ENCODE measurements at regions not wholly inside any gene's neighbourhood (a gene's known extent, or its start where the extent isn't known, plus 50 kb on each side); places are given as distances from the start of the nearest gene placed in this dataset.

DNA sequence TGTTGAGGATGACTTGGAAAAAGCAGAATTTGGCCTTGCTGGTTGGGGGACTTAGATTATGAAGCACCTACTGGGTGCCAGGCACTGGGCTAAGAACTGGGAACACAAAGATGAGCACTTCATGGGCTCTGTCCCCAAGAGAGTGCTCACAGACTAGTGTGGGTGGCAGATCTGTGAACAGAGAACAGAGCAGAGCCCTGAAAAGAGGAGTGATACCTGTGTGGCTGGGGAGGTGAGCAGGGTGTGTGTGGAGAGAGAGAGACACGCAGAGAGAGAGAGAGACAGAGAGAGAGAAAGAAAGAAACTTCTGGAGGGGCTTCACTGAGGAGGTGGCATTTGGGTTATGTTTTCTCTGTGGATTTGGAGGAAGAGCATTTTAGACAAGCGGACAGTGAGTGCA lies 61.1 kb upstream of the PPP2R5A start:
- TF ChIP-seq CTCF (conservative IDR thresholded peaks at IDR 0.05; ENCODE audit: low read depth, low read length), result no peak
- no peak for TF ChIP-seq SMC3 (IDR thresholded peaks at IDR 0.05; ENCODE audit: low read depth, low read length)
- no peak for TF ChIP-seq MXI1 (IDR thresholded peaks at IDR 0.05; ENCODE audit: borderline replicate concordance, low read depth, low read length)
- TF ChIP-seq, protein P1, sequence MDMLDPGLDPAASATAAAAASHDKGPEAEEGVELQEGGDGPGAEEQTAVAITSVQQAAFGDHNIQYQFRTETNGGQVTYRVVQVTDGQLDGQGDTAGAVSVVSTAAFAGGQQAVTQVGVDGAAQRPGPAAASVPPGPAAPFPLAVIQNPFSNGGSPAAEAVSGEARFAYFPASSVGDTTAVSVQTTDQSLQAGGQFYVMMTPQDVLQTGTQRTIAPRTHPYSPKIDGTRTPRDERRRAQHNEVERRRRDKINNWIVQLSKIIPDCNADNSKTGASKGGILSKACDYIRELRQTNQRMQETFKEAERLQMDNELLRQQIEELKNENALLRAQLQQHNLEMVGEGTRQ (IDR thresholded peaks at IDR 0.05; ENCODE audit: low read depth, low read length), result no peak
- no peak for TF ChIP-seq MAFK (IDR thresholded peaks at IDR 0.05; ENCODE audit: low read depth, low read length)
- no peak for TF ChIP-seq POLR2A (IDR thresholded peaks at IDR 0.05; ENCODE audit: low read depth, low read length)
- no peak for TF ChIP-seq BHLHE40 (IDR thresholded peaks at IDR 0.05; ENCODE audit: low read depth, low read length)
- TF ChIP-seq RFX5 (IDR thresholded peaks at IDR 0.05; ENCODE audit: low read depth, low read length), result no peak
- no peak for TF ChIP-seq RAD21 (IDR thresholded peaks at IDR 0.05; ENCODE audit: low read length)
- TF ChIP-seq CEBPB (IDR thresholded peaks at IDR 0.05; ENCODE audit: low read depth, low read length), result no peak
- TF ChIP-seq MAZ (IDR thresholded peaks at IDR 0.05; ENCODE audit: borderline replicate concordance, low read depth, low read length), result no peak
- TF ChIP-seq FOS (IDR thresholded peaks at IDR 0.05; ENCODE audit: low read depth, low read length), result no peak
- TF ChIP-seq, protein P2, sequence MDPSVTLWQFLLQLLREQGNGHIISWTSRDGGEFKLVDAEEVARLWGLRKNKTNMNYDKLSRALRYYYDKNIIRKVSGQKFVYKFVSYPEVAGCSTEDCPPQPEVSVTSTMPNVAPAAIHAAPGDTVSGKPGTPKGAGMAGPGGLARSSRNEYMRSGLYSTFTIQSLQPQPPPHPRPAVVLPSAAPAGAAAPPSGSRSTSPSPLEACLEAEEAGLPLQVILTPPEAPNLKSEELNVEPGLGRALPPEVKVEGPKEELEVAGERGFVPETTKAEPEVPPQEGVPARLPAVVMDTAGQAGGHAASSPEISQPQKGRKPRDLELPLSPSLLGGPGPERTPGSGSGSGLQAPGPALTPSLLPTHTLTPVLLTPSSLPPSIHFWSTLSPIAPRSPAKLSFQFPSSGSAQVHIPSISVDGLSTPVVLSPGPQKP (IDR thresholded peaks at IDR 0.05; ENCODE audit: borderline replicate concordance, low read depth, low read length), result no peak
